IMR-90 (cell line): ENCODE measurements at regions not wholly inside any gene's neighbourhood (a gene's known extent, or its start where the extent isn't known, plus 50 kb on each side); places are given as distances from the start of the nearest gene placed in this dataset.

Source experiments
- CHD1 ChIP-seq: IDR thresholded peaks from 2 replicates; pipeline ENCODE4 v1.6.1; 2012; ENCODE audit warnings: low read depth, low read length, improper control_type of control experiment
- CTCF ChIP-seq: conservative IDR thresholded peaks from 2 replicates; pipeline ENCODE4 v1.5.1; 2012; ENCODE audit warnings: mild to moderate bottlenecking, low read depth, low read length, improper control_type of control experiment
- MAFK ChIP-seq: IDR thresholded peaks from 2 replicates; pipeline ENCODE4 v1.6.1; 2012; ENCODE audit warnings: low read depth, low read length, improper control_type of control experiment
- POLR2A ChIP-seq: IDR thresholded peaks from 2 replicates; pipeline ENCODE4 v1.6.1; 2012; ENCODE audit warnings: mild to moderate bottlenecking, low read depth, low read length
- RAD21 ChIP-seq: IDR thresholded peaks from 2 replicates; pipeline ENCODE4 v1.6.1; 2012; ENCODE audit warnings: low read length, improper control_type of control experiment
- RCOR1 ChIP-seq: IDR thresholded peaks from 2 replicates; pipeline ENCODE4 v1.6.1; 2012; ENCODE audit warnings: mild to moderate bottlenecking, low read length, improper control_type of control experiment; ENCODE audit not compliant: insufficient replicate concordance
- SMC3 ChIP-seq: fragments of 150-350 bp; IDR thresholded peaks from 2 replicates; pipeline ENCODE4 v1.6.1; 2016; ENCODE audit warnings: low read depth, mild to moderate bottlenecking, antibody characterized with exemption, low read length, moderate library complexity
- TF ChIP-seq, protein P1 (sequence below): fragments of 150-350 bp; IDR thresholded peaks from 2 replicates; pipeline ENCODE4 v1.6.1; 2017; ENCODE audit warnings: mild to moderate bottlenecking, antibody characterized with exemption, low read length, low read depth

- TF ChIP-seq MAFK (no peak), RCOR1 (no peak), CTCF (no peak), SMC3 (no peak), RAD21 (no peak), POLR2A (no peak), CHD1 (no peak)
- TF ChIP-seq, protein P1, sequence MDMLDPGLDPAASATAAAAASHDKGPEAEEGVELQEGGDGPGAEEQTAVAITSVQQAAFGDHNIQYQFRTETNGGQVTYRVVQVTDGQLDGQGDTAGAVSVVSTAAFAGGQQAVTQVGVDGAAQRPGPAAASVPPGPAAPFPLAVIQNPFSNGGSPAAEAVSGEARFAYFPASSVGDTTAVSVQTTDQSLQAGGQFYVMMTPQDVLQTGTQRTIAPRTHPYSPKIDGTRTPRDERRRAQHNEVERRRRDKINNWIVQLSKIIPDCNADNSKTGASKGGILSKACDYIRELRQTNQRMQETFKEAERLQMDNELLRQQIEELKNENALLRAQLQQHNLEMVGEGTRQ: no peak
Measured at GRCh38 chr7:104061652-104062051, 72.2 kb upstream of the RELN start.
